IPS-NIHi11 (cell line): ENCODE measurements at regions not wholly inside any gene's neighbourhood (a gene's known extent, or its start where the extent isn't known, plus 50 kb on each side); places are given as distances from the start of the nearest gene placed in this dataset.
"Not testable (repeated sequence)": the region's sequence is repeated elsewhere in the genome, so short reads cannot be mapped to it uniquely, and the experiment has no call there.

Experiments
- DNase-seq: peaks from one replicate; pipeline ENCODE4 v3.0.0; 2012; ENCODE audit warnings: mixed read lengths, low spot score

DNA sequence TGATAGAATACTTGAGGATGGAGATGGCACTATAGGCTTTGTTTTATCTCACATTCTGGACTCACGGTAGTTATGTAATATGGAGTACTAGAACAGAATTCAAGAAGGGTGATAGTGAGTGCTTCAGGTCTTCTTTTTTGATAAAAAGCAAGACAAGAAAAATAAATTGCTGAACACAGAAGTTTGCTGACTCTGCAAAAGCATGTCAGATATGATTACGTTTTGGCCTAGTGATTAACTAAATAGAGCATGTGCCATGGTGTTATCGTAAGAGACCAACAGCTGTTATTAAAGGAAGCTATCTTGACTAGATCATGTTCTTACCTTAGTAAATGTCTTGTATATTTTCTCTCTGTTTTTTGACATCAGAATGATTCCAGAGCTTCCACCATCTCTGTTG is 436.9 kb upstream of the LCORL start:
- DNase-seq = no peak

DNA sequence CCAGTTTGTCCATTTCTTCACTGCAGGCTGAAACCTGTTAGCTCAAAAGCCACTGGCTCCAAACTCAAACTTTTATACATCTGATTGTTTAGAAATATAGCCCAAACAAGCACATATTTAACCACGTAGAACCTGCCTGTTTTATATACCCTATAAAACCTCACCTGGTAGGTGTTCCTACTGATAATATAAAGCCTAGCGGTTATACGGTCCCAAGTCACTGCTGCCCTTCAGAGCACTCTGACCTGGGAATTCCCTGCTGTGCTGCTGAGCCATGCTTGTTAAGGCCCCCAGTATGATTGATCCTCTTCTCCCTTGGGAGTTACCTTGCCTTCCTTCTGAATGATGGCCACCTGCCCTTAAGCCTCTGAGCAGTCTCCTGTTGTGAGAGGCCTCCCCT is 432.8 kb upstream of the LCORL start:
- no peak for DNase-seq

DNA sequence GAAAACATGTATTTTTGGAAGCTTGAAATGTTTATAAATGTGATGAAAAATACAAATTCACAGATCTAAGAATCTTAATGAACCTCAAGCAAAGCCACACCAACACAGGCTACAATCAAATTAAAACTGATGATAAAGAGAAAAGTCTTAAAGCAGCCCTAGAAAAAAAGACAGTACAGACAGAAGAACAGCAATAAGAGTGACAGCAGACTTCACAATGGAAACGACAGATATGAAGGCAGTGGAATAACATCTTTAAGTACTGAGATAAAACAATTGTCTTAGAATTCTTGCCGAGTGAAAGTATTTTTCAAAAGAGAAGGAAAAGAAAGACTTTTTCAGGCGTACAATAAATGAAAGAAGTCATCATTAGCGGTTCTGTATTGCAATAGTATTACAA is 423.6 kb upstream of the LCORL start:
- no peak for DNase-seq

DNA sequence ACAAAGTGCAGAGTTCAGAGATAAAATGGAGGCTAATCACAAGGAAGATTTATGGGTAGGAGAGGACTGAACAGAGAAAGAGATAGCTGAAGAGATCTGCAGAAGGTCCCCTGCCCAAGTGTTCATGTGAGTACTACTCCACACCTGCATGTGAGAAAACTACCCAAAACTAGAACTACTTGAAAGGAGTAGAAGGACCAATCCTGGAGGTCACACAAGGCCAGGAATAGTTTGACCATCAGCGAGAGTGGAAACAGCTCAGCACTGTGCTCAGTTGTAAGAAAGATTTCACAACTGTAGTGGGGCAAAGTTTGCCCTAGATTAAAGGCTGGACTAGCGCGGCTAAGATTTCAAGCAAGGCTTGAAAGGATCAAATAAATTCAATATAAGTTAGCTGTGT is 422.7 kb upstream of the LCORL start:
- DNase-seq = no peak

DNA sequence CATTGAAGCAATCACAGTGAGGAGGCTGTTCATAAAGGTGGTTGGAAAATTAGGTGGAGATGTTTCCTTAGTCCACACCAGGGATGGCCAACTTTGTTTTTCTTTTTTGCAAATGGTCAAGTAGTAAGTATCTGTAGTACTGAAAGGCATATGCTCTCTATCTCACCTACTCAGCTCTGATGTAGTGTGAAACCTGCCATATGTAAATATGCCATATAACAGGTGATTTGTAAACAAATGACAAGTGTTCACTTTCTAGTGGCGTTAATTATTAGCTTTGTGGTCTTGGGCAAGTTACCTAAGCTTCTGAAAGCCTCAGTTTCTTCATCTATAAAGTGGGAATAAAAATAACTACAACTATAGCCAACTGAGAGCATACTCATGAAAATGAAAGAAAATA is 421.4 kb upstream of the LCORL start:
- no peak for DNase-seq

DNA sequence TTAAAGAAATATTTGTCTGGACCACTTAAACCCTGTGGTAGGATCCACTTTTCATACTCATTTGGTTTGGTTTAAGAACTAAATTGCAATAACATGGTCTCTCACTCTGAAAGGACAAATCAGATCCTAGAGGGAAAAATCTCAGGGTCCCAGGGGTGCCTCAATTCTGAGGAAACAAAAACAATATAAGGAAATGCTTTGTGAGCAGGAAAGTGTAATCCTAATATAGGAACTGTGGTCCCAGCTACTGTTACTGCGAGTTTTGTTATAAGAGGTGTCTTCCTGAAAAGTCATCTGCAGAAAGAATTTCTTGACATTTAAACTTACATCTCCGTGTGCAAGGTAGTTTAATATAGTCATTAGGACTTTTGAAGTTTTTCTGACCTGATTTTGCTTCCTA is 420.1 kb upstream of the LCORL start:
- DNase-seq = no peak

DNA sequence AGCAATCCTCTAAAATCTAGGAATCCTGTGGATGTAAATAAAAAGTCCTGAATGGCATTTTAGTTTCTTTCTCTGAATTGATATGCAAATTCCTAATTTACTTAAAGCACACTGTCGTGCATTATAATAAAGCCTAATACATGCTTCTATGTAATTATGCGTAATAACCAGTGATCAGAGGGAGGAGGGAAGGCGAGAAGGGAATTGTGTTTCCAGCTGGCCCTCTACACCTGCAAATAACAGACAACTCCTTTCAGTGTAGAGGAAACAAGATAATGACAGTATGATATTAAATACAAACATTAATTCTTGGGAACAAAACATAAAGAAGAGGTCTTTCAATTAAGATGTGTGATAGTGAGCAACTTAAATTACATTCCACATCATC is 419.6 kb upstream of the LCORL start:
- DNase-seq = no peak

DNA sequence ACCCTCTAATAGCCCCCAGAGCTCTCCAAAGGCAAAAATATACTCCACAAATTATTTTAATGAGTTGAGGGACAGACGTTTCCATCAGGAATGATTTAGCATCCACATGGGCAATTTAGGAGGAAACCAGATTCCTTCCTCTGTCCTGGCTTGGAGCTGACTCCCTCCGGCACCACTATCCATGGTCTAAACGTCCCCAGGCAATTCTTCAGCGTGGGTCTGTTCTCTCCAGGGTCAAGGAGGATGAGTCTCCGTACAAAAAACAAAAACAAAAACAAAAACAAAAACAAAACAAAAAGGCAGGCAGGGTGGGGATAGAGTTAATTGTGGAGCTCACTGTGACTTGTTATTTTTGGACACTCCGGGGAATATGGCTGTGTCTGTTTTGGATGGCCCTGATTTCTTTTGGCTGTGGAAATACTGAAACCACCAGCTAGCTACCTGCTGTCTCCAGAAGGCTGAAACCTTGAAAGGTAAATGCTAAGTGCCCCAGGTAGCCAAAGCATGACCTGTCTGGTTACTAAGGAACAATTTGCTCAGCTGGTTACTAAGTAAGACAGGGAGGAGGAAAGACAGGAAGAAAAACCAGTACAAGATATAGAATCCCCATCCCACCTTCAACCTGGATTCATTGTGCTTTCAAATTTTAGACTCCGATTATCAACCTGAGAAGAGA is 419.1 kb upstream of the LCORL start:
- DNase-seq = no peak

DNA sequence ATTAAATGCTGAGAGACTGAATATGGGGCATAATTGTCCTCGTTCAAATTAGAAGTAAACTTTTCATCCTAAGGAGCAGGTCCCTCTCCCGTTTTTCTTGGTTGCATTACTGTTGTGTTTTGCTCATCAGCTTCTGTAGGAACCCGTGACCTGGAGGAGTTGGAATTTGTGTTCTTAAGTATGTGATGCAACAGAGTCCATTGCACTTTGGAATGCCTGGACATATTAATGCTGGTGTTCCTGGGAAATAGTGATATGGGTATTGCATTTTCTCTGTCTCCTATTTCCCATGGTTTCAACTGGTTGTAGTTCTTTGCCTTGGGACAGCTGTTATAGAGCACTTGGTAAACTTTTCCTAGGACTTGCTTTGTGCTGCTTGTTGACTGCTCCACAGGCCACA is 417.8 kb upstream of the LCORL start:
- no peak for DNase-seq

DNA sequence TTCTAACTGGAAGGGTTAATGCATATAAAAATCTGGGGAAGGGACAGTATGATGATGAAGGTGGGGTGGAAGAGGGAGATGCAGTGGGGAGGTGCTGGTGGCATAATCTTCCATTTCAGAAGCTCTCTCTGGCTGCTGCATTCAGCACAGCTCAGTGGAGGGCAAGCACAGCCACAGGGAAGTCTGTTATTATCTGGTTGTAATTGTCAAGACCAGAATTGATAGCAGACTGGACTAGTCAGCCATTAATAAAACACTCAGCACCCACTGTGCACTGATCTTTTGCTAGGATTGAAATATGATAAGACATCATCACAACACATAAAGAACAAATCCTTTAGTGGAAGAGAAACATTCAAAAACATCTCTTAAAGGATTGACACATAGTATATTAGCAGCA is 414.2 kb upstream of the LCORL start:
- DNase-seq = no peak

DNA sequence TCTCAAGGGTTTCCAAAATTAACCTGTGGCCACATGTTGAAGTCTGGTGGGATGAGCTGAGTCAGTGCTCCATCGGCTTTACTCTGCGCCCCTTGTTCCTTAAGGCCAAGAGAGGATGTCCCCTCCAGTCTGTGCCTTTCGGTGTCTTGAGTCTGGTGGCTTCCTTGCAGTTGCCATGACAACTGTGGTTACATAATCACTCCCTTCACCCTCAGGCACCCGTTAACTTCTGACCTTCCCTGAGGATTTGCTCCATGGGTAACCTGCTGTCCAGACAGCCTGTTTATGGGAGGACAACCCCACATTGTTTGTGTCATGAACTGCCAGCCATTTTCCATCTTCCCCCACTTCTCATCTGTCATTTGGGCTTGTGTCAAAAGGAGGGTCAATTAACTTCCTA is 401.1 kb upstream of the LCORL start:
- no peak for DNase-seq

DNA sequence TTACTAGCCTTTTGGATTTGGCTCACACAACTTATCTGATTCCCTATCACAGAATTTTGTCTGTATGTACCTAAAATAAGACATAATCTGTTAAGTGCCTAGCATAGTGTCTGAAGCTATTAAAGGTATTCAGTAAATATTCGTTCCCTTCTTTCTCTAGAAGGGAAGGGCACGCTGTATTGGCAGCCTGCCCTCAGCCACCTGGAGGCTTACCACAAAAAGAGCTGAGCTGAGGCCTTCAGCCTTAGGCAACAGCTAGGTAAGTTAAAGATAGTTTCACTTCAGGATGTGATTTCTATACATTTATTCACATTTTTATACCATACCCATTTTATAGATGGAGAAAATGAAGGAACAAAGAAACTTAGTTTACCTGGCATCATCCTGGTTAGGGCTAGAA is 400.0 kb upstream of the LCORL start:
- no peak for DNase-seq

DNA sequence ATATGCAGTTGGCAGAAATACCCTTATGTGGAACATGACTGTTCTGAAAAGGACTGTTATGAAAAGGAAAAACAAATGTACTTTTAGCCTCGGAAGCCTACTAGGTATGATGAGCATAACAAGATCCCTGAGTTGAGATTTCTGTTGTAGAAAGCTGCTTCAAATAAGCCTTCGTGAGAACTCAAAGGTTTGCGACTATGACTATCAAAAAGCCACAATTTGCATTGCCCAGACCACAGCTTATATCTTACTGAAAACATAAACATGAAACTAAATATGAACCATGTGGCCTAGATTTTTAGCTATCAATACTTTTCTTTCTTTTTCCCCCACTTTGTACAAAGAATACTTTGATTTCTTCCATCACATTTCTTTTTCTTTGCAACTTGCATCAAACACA is 398.2 kb upstream of the LCORL start:
- DNase-seq = no peak

DNA sequence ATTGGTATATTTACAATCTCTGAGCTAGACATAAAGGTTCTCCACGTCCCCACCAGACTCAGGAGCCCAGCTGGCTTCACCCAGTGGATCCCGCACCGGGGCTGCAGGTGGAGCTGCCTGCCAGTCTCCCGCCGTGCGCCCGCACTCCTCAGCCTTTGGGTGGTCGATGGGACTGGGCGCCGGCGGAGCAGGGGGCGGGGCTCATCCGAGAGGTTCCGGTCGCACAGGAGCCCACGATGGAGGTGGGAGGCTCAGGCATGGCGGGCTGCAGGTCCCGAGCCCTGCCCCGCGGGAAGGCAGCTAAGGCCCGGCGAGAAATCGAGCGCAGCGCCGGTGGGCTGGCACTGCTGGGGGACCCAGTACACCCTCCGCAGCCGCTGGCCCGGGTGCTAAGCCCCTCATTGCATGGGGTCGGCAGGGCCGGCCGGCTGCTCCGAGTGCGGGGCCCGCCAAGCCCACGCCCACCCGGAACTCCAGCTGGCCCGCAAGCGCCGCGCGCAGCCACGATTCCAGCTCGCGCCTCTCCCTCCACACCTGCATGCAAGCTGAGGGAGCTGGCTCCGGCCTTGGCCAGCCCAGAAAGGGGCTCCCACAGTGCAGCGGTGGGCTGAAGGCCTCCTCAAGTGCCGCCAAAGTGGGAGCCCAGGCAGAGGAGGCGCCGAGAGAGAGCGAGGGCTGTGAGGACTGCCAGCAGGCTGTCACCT is 396.8 kb upstream of the LCORL start:
- not testable (repeated sequence) for DNase-seq

DNA sequence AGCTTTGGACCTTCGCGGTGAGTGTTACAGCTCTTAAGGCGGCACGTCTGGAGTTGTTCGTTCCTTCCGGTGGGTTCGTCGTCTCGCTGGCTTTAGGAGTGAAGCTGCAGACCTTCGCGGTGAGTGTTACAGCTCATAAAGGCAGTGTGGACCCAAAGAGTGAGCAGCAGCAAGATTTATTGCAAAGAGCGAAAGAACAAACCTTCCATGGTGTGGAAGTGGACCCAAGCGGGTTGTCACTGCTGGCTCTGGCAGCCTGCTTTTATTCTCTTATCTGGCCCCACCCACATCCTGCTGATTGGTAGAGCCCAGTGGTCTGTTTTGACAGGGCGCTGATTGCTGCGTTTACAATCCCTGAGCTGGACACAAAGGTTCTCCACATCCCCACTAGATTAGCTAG is 396.1 kb upstream of the LCORL start:
- not testable (repeated sequence) for DNase-seq

DNA sequence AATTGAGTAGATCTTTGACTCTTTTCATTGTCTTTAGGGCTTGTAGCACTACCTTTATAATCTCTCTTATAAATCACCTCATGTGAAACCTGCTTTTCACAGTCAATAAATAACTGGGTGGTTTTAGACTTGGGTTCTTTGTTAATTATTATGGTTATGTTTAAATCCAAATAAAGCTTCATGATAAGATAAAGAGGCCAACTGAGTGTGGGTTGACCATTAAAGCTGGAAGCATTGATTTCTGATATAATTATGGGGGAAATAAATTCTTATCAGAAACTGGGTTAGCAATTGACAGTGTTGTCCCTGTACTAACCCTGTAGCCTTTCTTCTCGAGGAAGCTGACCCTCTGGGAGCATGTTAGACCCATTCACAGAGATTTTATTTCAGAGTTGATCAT is 384.7 kb upstream of the LCORL start:
- no peak for DNase-seq

DNA sequence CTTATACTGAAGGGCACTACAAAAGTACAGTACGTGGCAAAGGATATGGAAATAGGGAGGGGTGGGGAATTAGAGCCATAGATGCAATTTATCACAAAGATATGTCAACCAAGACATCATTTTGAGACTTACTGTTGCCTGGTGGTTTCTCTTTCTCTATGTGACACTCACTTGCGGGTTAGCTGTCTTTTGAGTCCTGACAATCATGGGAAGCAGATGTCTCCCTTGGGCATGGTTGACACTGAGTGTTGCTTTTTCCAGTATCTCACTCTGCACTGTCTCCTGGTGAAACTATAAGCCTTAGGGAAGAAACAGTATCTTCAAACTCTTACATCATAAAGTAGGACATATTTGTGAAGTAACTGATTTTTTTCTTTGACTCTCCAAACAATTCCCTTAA is 383.5 kb upstream of the LCORL start:
- no peak for DNase-seq

DNA sequence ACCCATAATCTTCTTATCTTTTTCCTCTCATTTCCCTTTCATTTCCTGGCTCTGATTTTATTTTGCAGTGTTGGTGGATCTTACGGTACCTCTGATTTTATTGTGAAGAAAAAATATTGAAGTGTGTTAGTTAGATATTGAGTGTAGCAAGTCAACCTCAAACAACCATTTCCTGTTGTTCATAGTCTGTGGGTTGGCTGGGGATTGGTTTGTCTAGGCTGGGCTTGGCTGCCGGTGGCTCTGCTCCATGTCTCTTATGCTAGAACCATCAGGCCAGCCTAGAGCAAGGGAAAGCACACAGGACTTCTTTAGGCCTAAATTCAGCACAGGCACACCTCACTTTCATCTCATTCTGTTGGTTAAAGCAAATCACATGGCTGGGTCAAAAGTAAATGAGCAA is 383.1 kb upstream of the LCORL start:
- DNase-seq = no peak

DNA sequence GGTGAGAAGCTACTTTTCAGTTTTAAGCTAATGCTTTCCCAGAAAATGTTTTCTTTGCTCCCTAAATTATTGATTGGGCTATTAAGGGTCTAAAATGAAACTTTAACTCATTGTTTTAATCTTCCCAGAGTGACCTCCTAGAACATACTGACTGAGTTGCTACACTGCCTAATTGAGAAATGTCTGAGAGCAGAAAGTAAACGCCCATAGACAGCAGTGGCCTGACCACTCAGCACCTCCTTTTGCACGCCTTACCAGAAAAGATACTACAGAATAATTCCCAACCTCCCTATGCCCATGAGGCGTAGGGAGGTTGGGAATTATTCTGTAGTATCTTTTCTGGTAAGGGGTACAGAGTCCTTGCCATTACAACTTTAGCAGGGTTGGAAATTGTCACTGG is 381.8 kb upstream of the LCORL start:
- DNase-seq = no peak

DNA sequence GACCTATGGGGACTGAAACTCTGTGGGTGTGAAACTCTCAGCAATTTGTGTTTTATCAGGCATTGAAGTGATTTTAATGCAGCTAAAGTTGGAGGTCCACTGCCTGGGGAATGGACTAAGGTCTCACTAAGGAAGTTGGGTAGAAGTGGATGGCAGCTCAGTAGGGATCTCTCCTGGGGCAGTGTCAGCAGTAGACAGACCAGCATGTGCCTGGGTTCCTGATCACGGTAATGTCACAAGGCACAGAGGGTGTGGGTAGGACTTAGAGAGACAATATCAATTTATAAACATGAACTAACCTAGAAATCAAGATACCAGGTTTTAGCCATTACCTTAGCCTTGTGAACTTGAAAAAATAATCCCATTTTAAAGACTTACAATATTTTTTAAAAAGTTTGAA is 380.3 kb upstream of the LCORL start:
- no peak for DNase-seq

DNA sequence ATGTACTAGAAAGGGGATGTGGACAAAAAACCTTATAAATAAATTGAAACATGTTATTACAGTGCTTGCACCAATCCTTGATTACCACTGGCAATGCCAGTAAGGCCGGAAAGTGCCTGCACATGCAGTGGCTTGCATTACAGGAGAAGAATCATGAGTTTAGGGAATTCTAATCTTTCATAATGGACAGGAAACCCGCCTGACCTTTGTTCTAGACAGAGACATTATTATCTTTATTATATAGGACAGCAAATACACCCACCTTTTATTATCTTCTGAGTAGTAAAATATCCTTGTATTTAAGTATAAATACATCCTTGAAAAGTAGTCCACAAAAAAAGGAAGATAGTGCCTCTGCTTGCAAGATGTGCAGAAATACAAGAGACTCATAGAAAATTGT is 379.9 kb upstream of the LCORL start:
- DNase-seq = no peak

DNA sequence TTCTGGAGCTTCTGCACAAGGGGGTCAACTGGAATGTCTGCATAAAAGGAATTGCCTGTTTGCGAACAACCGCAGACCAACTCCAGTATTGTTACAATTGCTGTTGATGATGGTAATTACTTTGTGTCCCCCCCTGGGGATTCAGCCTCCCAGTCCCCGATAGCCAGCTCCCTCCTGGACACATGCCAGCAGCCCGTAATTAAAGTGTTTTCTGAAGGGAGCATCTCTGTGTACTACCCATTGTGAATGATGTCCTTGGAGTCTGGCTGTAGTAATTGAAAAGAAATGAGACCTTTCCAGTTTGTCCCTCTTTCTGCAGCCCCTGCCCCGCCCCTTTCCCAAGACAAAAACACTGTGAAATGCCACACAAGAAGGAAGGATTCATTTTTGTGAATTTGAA is 377.1 kb upstream of the LCORL start:
- DNase-seq = no peak

DNA sequence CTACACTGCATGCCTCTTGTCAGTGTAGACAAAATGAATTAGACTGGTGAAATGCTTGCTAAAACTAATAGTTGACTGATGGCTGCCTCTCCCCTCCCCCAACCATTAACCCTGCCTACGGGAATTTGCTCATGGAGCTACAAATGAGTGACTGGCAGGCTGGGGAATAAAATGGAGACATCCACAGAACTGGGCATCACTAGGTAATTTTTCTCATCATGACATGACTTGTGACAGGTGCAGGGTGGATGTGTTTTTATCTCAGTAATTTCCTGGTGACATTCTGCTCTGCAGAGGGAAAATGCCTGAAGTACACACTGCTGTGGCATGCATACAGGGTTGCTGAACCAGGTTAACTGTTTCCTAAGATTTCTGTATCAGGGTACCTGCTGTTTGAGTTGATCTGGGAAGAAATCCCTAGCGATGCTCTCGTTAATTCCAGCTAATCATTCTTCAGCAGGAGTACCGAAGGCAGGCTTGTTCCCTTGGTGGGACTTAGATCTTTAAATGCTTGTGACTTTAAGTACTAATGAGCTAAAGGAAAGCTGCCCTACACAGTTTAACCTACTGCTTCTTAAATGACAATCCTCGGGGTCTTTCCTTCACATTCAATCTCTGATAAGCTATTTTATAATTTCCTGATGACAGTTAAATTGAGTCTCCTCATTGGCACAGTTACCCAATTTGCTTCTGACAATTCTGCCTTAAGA is 376.3 kb upstream of the LCORL start:
- DNase-seq = no peak

DNA sequence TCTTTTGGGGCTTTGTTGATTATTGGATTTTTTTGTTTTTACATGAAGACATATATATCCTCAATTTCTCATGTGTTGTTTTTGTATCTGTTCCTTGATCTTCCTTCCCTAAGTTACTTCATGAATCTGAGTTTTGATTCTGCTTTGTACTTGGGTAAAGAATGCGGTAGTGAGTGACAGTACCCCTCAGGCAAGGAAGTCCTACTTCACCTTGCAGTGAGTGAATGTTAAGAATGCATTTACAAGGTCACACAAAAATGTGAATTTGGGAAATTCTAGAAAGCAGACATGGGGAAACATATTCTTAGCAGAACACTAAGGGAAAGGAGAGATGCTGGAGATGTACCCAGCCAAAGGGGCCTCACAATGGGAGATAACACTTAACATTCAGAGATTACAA is 373.1 kb upstream of the LCORL start:
- no peak for DNase-seq
